GM23248 (cell line): ENCODE measurements at regions not wholly inside any gene's neighbourhood (a gene's known extent, or its start where the extent isn't known, plus 50 kb on each side); places are given as distances from the start of the nearest gene placed in this dataset.

Experiments
- DNase-seq: peaks from one replicate; pipeline ENCODE4 v3.0.0-alpha.2; 2015
- H2AFZ ChIP-seq: fragments of 200-600 bp; sonication (generic); 2 replicates; pipeline ENCODE4 v1.6.1; 2016; ENCODE audit warnings: antibody characterized with exemption
- H3F3A ChIP-seq: fragments of 200-600 bp; sonication (generic); 2 replicates; pipeline ENCODE4 v1.6.1; 2016; ENCODE audit warnings: mild to moderate bottlenecking, antibody characterized with exemption, mixed run types; ENCODE audit not compliant: insufficient read depth
- H3K27ac ChIP-seq: fragments of 200-600 bp; sonication (generic); 2 replicates; pipeline ENCODE4 v1.5.1; 2016; ENCODE audit warnings: mild to moderate bottlenecking
- H3K27me3 ChIP-seq: fragments of 200-600 bp; sonication (generic); replicated peaks from 2 replicates; pipeline ENCODE4 v1.6.1; 2016; ENCODE audit warnings: mild to moderate bottlenecking; ENCODE audit not compliant: insufficient read depth
- H3K36me3 ChIP-seq: fragments of 200-600 bp; sonication (generic); 2 replicates; pipeline ENCODE4 v1.6.1; 2016; ENCODE audit warnings: low read depth, mild to moderate bottlenecking
- H3K4me1 ChIP-seq: fragments of 200-600 bp; sonication (generic); 2 replicates; pipeline ENCODE4 v1.6.1; 2016; ENCODE audit warnings: mild to moderate bottlenecking; ENCODE audit not compliant: insufficient read depth
- H3K4me2 ChIP-seq: fragments of 200-600 bp; sonication (generic); one replicate; pipeline ENCODE4 v1.6.1; 2016; ENCODE audit warnings: mild to moderate bottlenecking; ENCODE audit not compliant: unreplicated experiment
- H3K4me3 ChIP-seq: fragments of 200-600 bp; sonication (generic); 2 replicates; pipeline ENCODE4 v1.5.1; 2016; ENCODE audit warnings: mild to moderate bottlenecking
- H3K79me2 ChIP-seq: fragments of 200-600 bp; sonication (generic); 2 replicates; pipeline ENCODE4 v1.6.1; 2016; ENCODE audit warnings: mild to moderate bottlenecking; ENCODE audit not compliant: insufficient read depth
- H3K9ac ChIP-seq: fragments of 200-600 bp; sonication (generic); 2 replicates; pipeline ENCODE4 v1.6.1; 2016; ENCODE audit warnings: mild to moderate bottlenecking
- H3K9me2 ChIP-seq: fragments of 200-600 bp; sonication (generic); 2 replicates; pipeline ENCODE4 v1.6.1; 2016; ENCODE audit warnings: mixed run types, mild to moderate bottlenecking, moderate library complexity; ENCODE audit not compliant: insufficient read depth
- H3K9me3 ChIP-seq: fragments of 200-600 bp; sonication (generic); one replicate; pipeline ENCODE4 v1.6.1; 2017; ENCODE audit warnings: low read depth
- H4K20me1 ChIP-seq: fragments of 200-600 bp; sonication (generic); 2 replicates; pipeline ENCODE4 v1.6.0; 2016; ENCODE audit not compliant: insufficient read depth
- EZH2 ChIP-seq: fragments of 200-600 bp; sonication (generic); IDR thresholded peaks from 2 replicates; pipeline ENCODE4 v1.6.1; 2018; ENCODE audit warnings: antibody characterized with exemption, mild to moderate bottlenecking; ENCODE audit not compliant: insufficient read depth, poor library complexity, severe bottlenecking
- EZH2phosphoT487 ChIP-seq: fragments of 200-600 bp; sonication (generic); IDR thresholded peaks from 2 replicates; pipeline ENCODE4 v1.6.1; 2018; ENCODE audit warnings: antibody characterized with exemption, moderate library complexity, mild to moderate bottlenecking, low read depth; ENCODE audit not compliant: insufficient read depth
- WGBS, 2 experiments: methylation state at CpG; one replicate each; pipeline ENCODE4 v1.1.6; 2015 to 2017; ENCODE audit warnings: low lambda C conversion rate in 2 of 2, low coverage in 1 of 2; ENCODE audit errors: missing lambda C conversion rate in 2 of 2; 5-methylcytosine and 5-hydroxymethylcytosine counted together
- in situ Hi-C: fragments of 300-500 bp; cut with MboI; formaldehyde crosslinking; loops from 2 replicates; pipeline ENCODE4 v1.15.0; 2020

GRCh38 chr13:73932091-73932490, 202.1 kb downstream of the KLF12 start:
- Histone ChIP-seq H3K9me2 (no peaks in the 10 kb centered on the region), H3F3A (no peaks in the 10 kb centered on the region), H3K9me3 (no peaks in the 10 kb centered on the region), H2AFZ (no peak overlapping the region), H3K4me1 (peaks cover 9% of the 10 kb centered on the region), H3K4me3 (no peak overlapping the region), H4K20me1 (no peaks in the 10 kb centered on the region), H3K36me3 (no peaks in the 10 kb centered on the region), H3K4me2 (no peak overlapping the region), H3K9ac (no peak overlapping the region), H3K79me2 (peaks cover 57% of the 10 kb centered on the region), H3K27me3 (no peaks in the 10 kb centered on the region), H3K27ac (no peak overlapping the region)
- in situ Hi-C loops = no loop called here
- no peak for DNase-seq
- no peak for TF ChIP-seq EZH2
- TF ChIP-seq EZH2phosphoT487 = no peak
- WGBS, 2 experiments = 89 to 95% methylated on average over 2 of the region's 2 CpGs

GRCh38 chr13:73929287-73929932, 204.8 kb downstream of the KLF12 start:
- Histone ChIP-seq H4K20me1 (no peaks in the 10 kb centered on the region), H3K4me2 (no peak overlapping the region), H3F3A (no peaks in the 10 kb centered on the region), H3K79me2 (peaks cover 54% of the 10 kb centered on the region), H3K4me1 (peaks cover 6% of the 10 kb centered on the region), H3K27ac (no peak overlapping the region), H3K9me3 (no peaks in the 10 kb centered on the region), H3K9me2 (no peaks in the 10 kb centered on the region), H3K9ac (no peak overlapping the region), H3K36me3 (no peaks in the 10 kb centered on the region), H3K4me3 (no peak overlapping the region), H3K27me3 (no peaks in the 10 kb centered on the region), H2AFZ (no peak overlapping the region)
- in situ Hi-C loops = no loop called here
- no peak for DNase-seq
- 95 to 97% methylated on average over 6 of the region's 6 CpGs for WGBS, 2 experiments
- TF ChIP-seq EZH2 (no peak), EZH2phosphoT487 (no peak)

- TF ChIP-seq EZH2 (no peak), EZH2phosphoT487 (no peak)
- Histone ChIP-seq H3K9ac (no peak overlapping the region), H3K9me3 (no peaks in the 10 kb centered on the region), H2AFZ (no peak overlapping the region), H4K20me1 (no peaks in the 10 kb centered on the region), H3K27ac (no peak overlapping the region), H3K79me2 (peaks cover 62% of the 10 kb centered on the region), H3K36me3 (no peaks in the 10 kb centered on the region), H3F3A (peaks cover 16% of the 10 kb centered on the region; the same call in 1 of the 2 replicates), H3K27me3 (no peaks in the 10 kb centered on the region), H3K4me1 (peaks cover 18% of the 10 kb centered on the region), H3K4me3 (no peak overlapping the region), H3K9me2 (no peaks in the 10 kb centered on the region), H3K4me2 (no peak overlapping the region)
- no peak for DNase-seq
- 95 to 100% methylated on average over 1 of the region's 1 CpG for WGBS, 2 experiments
- in situ Hi-C loops = no loop called here
Observed at GRCh38 chr13:73924607-73925006, 209.6 kb downstream of the KLF12 start.

- TF ChIP-seq EZH2phosphoT487 = no peak
- TF ChIP-seq EZH2 = no peak
- peaks cover 67% of the 10 kb centered on the region for H3K79me2 ChIP-seq
- no peak overlapping the region for H3K4me3 ChIP-seq
- H3K9me2 ChIP-seq = no peaks in the 10 kb centered on the region
- H2AFZ ChIP-seq = no peak overlapping the region
- WGBS, 2 experiments = 96 to 100% methylated on average over 2 of the region's 2 CpGs
- H3K9me3 ChIP-seq = no peaks in the 10 kb centered on the region
- in situ Hi-C loops = no loop called here
- H3F3A ChIP-seq = peaks cover 16% of the 10 kb centered on the region; the same call in 1 of the 2 replicates
- H3K27me3 ChIP-seq = no peaks in the 10 kb centered on the region
- no peaks in the 10 kb centered on the region for H3K36me3 ChIP-seq
- peak overlapping the region; percentile 18; the same call in 1 of the 2 replicates for H3K27ac ChIP-seq
- no peaks in the 10 kb centered on the region; the same call in 1 of the 2 replicates for H4K20me1 ChIP-seq
- no peak overlapping the region for H3K9ac ChIP-seq
- peaks cover 18% of the 10 kb centered on the region for H3K4me1 ChIP-seq
- peak overlapping the region; percentile 36 for H3K4me2 ChIP-seq
- peak; percentile 75 for DNase-seq
Observed at GRCh38 chr13:73922493-73923393, 211.5 kb downstream of the KLF12 start.
